Keratinocyte (primary cell): ENCODE measurements at regions not wholly inside any gene's neighbourhood (a gene's known extent, or its start where the extent isn't known, plus 50 kb on each side); places are given as distances from the start of the nearest gene placed in this dataset.

Experiments
- DNase-seq: peaks from one replicate; pipeline ENCODE4 v3.0.0-alpha.2; 2011; ENCODE audit warnings: low read depth, missing footprints, low spot score
- FAIRE-seq: peaks from 2 replicates; lab custom pipeline; 2011; peaks lifted over from hg19 to GRCh38; lab: Jason Lieb, UNC
- H2AFZ ChIP-seq: 2 replicates; pipeline ENCODE4 v1.6.0; 2012; ENCODE audit warnings: low read length, control low read depth, inconsistent platforms; ENCODE audit not compliant: control insufficient read depth
- H3K27ac ChIP-seq: 2 replicates; pipeline ENCODE4 v1.5.1; 2011; ENCODE audit warnings: low read length; ENCODE audit not compliant: control insufficient read depth, insufficient read depth
- H3K27me3 ChIP-seq: 3 replicates; pipeline ENCODE4 v1.6.0; 2011; ENCODE audit warnings: low read length; ENCODE audit not compliant: control insufficient read depth, insufficient read depth; ENCODE audit errors: extremely low read depth
- H3K36me3 ChIP-seq, 2 experiments: 2 replicates in 1 of 2; 3 replicates in 1 of 2; pipeline ENCODE4 v1.5.1; 2011; ENCODE audit warnings: low read length in 2 of 2, mild to moderate bottlenecking in 1 of 2; ENCODE audit not compliant: control insufficient read depth in 2 of 2, insufficient read depth in 2 of 2; ENCODE audit errors: extremely low read depth in 1 of 2
- H3K4me1 ChIP-seq: 3 replicates; pipeline ENCODE4 v1.5.1; 2011; ENCODE audit warnings: low read length; ENCODE audit not compliant: control insufficient read depth, insufficient read depth; ENCODE audit errors: extremely low read depth
- H3K4me2 ChIP-seq: 3 replicates; pipeline ENCODE4 v1.6.0; 2011; ENCODE audit warnings: low read depth, low read length; ENCODE audit not compliant: control insufficient read depth, insufficient read depth; ENCODE audit errors: extremely low read depth
- H3K4me3 ChIP-seq, 3 experiments: fragments of 200-600 bp in 1 of 3; sonication (generic) in 1 of 3; 2 replicates in 2 of 3; 3 replicates in 1 of 3; pipeline ENCODE4 v1.5.1; 2011 to 2016; ENCODE audit warnings: low read length in 3 of 3, mild to moderate bottlenecking in 3 of 3, control low read depth in 2 of 3, inconsistent platforms in 1 of 3, low read depth in 1 of 3, mixed read lengths in 1 of 3, mixed run types in 1 of 3, moderate library complexity in 1 of 3; ENCODE audit not compliant: control insufficient read depth in 2 of 3, insufficient read depth in 2 of 3; ENCODE audit errors: extremely low read depth in 1 of 3
- H3K79me2 ChIP-seq: 2 replicates; pipeline ENCODE4 v1.6.0; 2012; ENCODE audit warnings: low read length; ENCODE audit not compliant: control insufficient read depth, insufficient read depth
- H3K9ac ChIP-seq: 3 replicates; pipeline ENCODE4 v1.6.0; 2011; ENCODE audit warnings: low read length; ENCODE audit not compliant: control insufficient read depth, insufficient read depth; ENCODE audit errors: extremely low read depth
- H3K9me1 ChIP-seq: 3 replicates; pipeline ENCODE4 v1.6.0; 2011; ENCODE audit warnings: low read length; ENCODE audit not compliant: control insufficient read depth, insufficient read depth; ENCODE audit errors: extremely low read depth
- H3K9me3 ChIP-seq: 2 replicates; pipeline ENCODE4 v1.5.1; 2012; ENCODE audit warnings: low read depth, low read length; ENCODE audit not compliant: control insufficient read depth
- H4K20me1 ChIP-seq: 3 replicates; pipeline ENCODE4 v1.6.0; 2011; ENCODE audit warnings: low read length; ENCODE audit not compliant: control insufficient read depth, insufficient read depth; ENCODE audit errors: extremely low read depth
- CTCF ChIP-seq, 3 experiments: IDR thresholded peaks in 1 of 3; conservative IDR thresholded peaks in 1 of 3; optimal IDR thresholded peaks in 1 of 3; 2 replicates in 2 of 3; 3 replicates in 1 of 3; pipeline versions ENCODE3 to v1.5.1; 2011; ENCODE audit warnings: low read length in 3 of 3, mild to moderate bottlenecking in 3 of 3, moderate library complexity in 2 of 3, control low read depth in 1 of 3, inconsistent platforms in 1 of 3; ENCODE audit not compliant: insufficient read depth in 2 of 3; ENCODE audit errors: extremely low read depth in 1 of 3
- EZH2 ChIP-seq: IDR thresholded peaks from one replicate; pipeline ENCODE4 v1.6.1; 2012; ENCODE audit warnings: inconsistent platforms, mild to moderate bottlenecking, low read length, moderate library complexity
- dilution Hi-C: fragments of 300-500 bp; cut with MboI; formaldehyde crosslinking; loops from one replicate; pipeline ENCODE4 v1.7.0; 2020; ENCODE audit warnings: low sequenced_read_pairs; ENCODE audit not compliant: extremely low pct_ligation_motif_present

DNA sequence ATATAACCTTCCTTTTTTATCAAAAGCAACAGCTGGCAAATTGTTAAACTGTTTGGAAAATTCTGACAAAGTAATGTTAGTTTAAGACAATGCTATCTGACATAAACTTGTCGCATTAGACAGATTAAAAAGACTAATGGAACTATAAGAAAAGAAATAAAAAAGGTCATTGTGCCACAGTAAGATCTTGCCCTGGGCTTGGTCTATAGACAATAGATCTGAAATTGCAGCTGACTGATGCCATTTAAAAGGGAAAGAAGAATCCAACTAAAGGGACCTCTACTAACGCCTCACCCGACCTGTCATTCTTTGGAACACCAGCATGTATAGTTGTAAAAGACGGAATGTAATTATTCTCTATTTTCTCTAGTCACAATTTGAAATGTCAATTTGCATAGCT lies 644.4 kb upstream of the GRAMD2B start:
- dilution Hi-C loops: no loop called here
- Histone ChIP-seq H3K4me3 (no peak overlapping the region), H2AFZ (no peak overlapping the region), H3K36me3 (no peaks in the 10 kb centered on the region), H3K4me1 (no peaks in the 10 kb centered on the region), H3K27ac (no peak overlapping the region), H3K9ac (no peak overlapping the region), H4K20me1 (no peaks in the 10 kb centered on the region), H3K79me2 (no peaks in the 10 kb centered on the region), H3K4me2 (no peak overlapping the region), H3K9me1 (no peaks in the 10 kb centered on the region), H3K9me3 (no peaks in the 10 kb centered on the region), H3K27me3 (no peaks in the 10 kb centered on the region)
- TF ChIP-seq CTCF (optimal IDR thresholded peaks at IDR 0.05 in 1 of 3, IDR thresholded peaks at IDR 0.05 in 1 of 3, conservative IDR thresholded peaks at IDR 0.05 in 1 of 3; ENCODE audit: extremely low read depth in 1 of 3, insufficient read depth in 2 of 3, low read length in 3 of 3): no peak
- TF ChIP-seq EZH2: no peak
- FAIRE-seq (no peak), DNase-seq (no peak)

DNA sequence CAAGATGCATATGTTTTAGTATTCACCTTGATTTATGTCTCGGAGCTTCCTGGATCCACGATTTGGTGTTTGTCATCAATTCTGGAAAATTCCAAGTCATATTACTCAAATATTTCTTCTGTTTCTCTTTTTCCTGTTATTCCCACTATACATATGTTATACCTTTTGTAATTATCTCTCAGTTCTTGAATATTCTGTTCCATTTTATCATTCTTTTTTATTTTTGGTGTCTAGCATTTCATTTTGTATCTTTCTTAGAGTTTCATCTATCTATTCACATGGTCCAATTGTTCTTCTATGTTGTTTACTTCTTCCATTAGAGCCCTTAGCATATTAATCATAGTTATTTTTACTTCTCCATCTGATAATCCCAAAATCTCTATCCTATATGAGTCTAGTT lies 637.8 kb upstream of the GRAMD2B start:
- FAIRE-seq (no peak), DNase-seq (no peak)
- Histone ChIP-seq H2AFZ (no peak overlapping the region), H4K20me1 (no peaks in the 10 kb centered on the region), H3K4me2 (no peak overlapping the region), H3K9me3 (no peaks in the 10 kb centered on the region), H3K9ac (no peak overlapping the region), H3K9me1 (no peaks in the 10 kb centered on the region), H3K27ac (no peak overlapping the region), H3K4me3 (no peak overlapping the region), H3K36me3 (no peaks in the 10 kb centered on the region), H3K27me3 (no peaks in the 10 kb centered on the region), H3K79me2 (no peaks in the 10 kb centered on the region), H3K4me1 (no peaks in the 10 kb centered on the region)
- dilution Hi-C loops: no loop called here
- no peak for TF ChIP-seq EZH2

GRCh38 chr5:125786021-125786420 lies 637.2 kb upstream of the GRAMD2B start:
- dilution Hi-C loops: no loop called here
- H3K9me3 ChIP-seq: no peaks in the 10 kb centered on the region
- FAIRE-seq: no peak

More at GRCh38 chr5:125786021-125786420, 637.2 kb upstream of the GRAMD2B start:
- TF ChIP-seq CTCF (optimal IDR thresholded peaks at IDR 0.05 in 1 of 3, IDR thresholded peaks at IDR 0.05 in 1 of 3, conservative IDR thresholded peaks at IDR 0.05 in 1 of 3; ENCODE audit: extremely low read depth in 1 of 3, insufficient read depth in 2 of 3, low read length in 3 of 3) (no peak), EZH2 (no peak)
- Histone ChIP-seq H3K4me3 (no peak overlapping the region), H3K9ac (no peak overlapping the region), H3K4me1 (no peaks in the 10 kb centered on the region), H3K27me3 (no peaks in the 10 kb centered on the region), H3K4me2 (no peak overlapping the region), H2AFZ (no peak overlapping the region), H4K20me1 (no peaks in the 10 kb centered on the region), H3K36me3 (no peaks in the 10 kb centered on the region), H3K9me1 (no peaks in the 10 kb centered on the region), H3K79me2 (no peaks in the 10 kb centered on the region), H3K27ac (no peak overlapping the region)
- no peak for DNase-seq
